Testis (tissue), 2 donors: ENCODE measurements at regions not wholly inside any gene's neighbourhood (a gene's known extent, or its start where the extent isn't known, plus 50 kb on each side); places are given as distances from the start of the nearest gene placed in this dataset.

ENCODE experiments used
- CTCF ChIP-seq, 3 experiments: fragments of 450-650 bp in 2 of 3; fragments of 200-600 bp in 1 of 3; sonication (generic) in 1 of 3; IDR thresholded peaks; one replicate each; pipeline ENCODE4 v1.5.1; 2016 to 2019; ENCODE audit warnings: antibody characterized with exemption in 3 of 3, mild to moderate bottlenecking in 2 of 3, moderate library complexity in 1 of 3
- POLR2A ChIP-seq: fragments of 450-650 bp; IDR thresholded peaks from one replicate; pipeline ENCODE4 v1.6.1; 2017; ENCODE audit warnings: antibody characterized with exemption, mild to moderate bottlenecking, moderate library complexity

- no peak for TF ChIP-seq CTCF (IDR thresholded peaks at IDR 0.05)
- TF ChIP-seq POLR2A = no peak
Observed at GRCh38 chr1:60463786-60464185, 390.2 kb upstream of the C1orf87 start.
